GM21576 (cell line): ENCODE measurements at regions not wholly inside any gene's neighbourhood (a gene's known extent, or its start where the extent isn't known, plus 50 kb on each side); places are given as distances from the start of the nearest gene placed in this dataset.
"Not testable (repeated sequence)": the region's sequence is repeated elsewhere in the genome, so short reads cannot be mapped to it uniquely, and the experiment has no call there.

Experiments used
- ATAC-seq: cut with Tn5 transposase; IDR thresholded peaks from one replicate; pipeline ENCODE4 v1.9.1; 2021; ENCODE audit warnings: mild to moderate bottlenecking, moderate library complexity; ENCODE audit not compliant: unreplicated experiment

DNA sequence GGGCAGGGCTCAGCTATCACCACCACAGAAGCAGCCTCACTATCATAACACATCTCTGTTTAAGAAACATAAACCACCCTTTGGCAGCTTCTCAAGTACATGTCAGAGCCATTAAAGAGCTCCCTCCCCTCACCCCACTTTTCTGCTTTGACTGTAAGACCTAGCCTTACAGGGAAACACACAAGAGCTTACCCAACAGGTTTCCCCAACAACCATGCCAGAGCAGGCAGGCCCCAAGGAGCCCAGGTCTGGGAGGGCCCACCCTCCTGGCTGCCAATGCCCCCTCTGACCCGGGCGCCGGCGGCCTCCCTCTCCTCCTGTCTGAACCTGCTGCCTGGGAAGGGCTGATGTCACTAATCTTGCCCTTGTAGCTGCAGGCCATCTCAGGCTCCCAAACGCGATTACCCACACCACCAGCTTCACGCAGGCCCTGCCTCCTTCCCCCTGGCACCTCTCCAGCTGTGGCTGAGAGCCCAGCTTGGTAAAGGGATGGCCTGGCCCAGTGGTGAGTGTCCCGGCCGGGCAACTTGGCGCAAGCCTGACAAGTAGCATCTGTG lies 402.0 kb downstream of the MAFB start:
- no peak for ATAC-seq

DNA sequence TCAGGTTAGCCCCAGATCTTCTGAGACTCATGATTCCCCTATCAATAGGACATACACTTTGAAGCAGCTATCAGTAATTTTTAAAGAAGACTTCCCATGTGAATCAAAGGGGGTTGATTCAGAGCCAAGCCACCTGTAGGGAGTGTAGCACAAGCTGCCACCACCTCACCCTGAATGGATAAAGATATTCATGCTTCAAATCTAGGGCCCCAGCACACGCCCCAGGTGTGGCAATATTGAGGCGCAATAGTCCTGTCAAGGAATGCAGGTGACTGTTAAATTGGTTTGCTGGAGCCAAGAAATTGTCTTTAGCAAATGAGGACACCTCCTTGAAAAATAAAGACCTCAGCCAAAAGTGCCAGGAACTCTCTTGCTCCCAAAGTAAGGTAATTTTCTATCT lies 404.4 kb downstream of the MAFB start:
- no peak for ATAC-seq

- no peak for ATAC-seq
These were observed 405.3 kb downstream of the MAFB start for GRCh38 chr20:40283689-40284088.

DNA sequence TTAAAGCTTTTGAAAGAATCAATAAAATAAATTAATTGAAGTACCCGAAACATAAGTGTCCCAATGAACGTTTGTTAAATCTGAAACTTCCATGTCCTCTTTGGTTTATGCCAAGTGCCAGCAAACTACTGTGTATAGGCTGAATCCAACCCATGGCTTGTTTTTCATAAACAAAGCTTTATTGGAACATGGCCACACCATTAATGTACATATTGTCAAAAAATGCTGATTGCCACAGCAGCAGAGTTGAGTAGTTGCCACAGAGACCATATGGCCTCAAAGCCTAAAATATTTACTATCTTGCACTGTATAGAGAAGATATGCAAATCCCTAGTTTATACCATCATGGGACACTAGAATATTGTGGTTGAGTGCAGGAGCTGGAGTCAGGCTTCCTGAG lies 406.1 kb downstream of the MAFB start:
- no peak for ATAC-seq

GRCh38 chr20:40282541-40282940 lies 406.5 kb downstream of the MAFB start:
- ATAC-seq = no peak

DNA sequence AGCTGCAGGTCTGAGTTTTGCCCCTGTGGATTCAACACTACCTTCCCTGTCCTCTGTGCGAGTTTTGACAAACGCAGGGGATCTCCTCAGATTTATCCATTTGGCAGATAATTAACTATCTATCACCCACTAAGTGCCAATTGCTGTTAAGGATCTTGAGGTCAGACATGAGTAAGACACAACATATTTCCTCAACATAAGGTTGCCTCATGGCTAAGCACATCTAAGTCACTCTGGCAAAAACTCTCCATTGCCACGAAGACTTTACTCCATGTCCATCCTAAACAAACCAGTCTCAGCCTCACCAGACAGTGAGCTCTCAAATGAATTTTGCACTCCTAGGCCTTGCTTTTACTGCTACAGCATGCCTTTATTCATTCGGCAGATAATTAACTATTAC lies 408.4 kb downstream of the MAFB start:
- ATAC-seq = no peak

- ATAC-seq = no peak
These were observed 409.6 kb downstream of the MAFB start for GRCh38 chr20:40279390-40279789.

DNA sequence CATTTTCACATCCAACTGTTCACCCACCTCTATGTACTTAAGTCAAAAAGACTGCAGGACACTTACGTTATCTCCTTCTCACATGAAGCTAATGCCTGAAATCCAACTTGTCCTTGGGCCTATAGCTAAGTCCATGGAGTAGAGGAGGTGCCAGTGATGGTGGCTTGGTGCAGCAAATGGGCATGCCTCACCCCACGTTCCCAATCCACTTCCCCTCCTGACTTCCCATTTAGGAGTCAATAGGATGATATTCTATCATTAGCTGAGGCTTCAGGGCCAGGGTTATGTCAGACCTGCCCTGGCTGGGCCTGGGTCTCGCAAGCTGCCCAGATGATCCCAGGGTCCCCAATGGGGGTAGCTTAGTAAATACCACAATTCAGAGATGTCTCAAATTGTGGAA lies 410.4 kb downstream of the MAFB start:
- ATAC-seq = no peak

GRCh38 chr20:40276301-40276700 lies 412.7 kb downstream of the MAFB start:
- ATAC-seq = no peak

- ATAC-seq = no peak
These were observed 413.3 kb downstream of the MAFB start for GRCh38 chr20:40275738-40276137.

DNA sequence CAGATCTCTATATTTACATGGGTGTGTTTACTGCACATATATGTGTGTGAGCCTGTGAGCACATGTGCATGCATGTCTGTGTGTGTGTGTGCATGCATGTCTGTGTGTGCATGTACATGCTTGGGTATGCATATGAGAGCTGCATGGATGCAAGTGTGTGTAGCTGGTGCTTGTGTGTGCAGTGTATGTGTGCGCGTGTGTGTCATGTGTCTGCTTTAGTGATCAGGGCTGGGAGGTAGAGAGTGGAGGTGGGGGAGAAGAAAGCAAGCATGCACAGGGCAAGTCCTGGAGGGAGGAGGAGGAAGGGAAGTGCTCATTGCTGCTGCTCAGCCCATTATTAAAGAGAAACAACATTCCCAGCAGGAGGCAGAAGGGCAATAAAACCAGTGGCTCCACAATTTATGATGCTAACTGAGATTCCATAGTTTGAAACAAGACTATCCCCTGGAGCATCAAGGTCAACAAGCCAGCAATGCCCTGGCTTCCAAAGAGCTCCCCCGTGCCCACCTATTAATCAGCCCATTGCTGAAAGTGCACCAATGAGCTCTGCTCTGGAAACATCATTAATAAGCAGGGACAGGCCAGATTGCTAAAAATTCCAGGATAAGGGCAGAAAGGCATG lies 414.0 kb downstream of the MAFB start:
- no peak for ATAC-seq

DNA sequence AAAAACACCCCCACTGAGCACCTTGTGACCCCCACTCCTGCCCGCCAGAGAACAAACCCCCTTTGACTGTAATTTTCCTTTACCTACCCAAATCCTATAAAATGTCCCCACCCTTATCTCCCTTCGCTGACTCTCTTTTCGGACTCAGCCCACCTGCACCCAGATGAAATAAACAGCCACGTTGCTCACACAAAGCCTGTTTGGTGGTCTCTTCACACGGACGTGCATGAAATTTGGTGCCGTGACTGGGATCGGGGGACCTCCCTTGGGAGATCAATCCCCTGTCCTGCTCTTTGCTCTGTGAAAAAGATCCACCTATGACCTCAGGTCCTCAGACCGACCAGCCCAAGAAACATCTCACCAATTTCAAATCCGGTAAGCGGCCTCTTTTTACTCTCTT lies 419.8 kb downstream of the MAFB start:
- not testable (repeated sequence) for ATAC-seq

DNA sequence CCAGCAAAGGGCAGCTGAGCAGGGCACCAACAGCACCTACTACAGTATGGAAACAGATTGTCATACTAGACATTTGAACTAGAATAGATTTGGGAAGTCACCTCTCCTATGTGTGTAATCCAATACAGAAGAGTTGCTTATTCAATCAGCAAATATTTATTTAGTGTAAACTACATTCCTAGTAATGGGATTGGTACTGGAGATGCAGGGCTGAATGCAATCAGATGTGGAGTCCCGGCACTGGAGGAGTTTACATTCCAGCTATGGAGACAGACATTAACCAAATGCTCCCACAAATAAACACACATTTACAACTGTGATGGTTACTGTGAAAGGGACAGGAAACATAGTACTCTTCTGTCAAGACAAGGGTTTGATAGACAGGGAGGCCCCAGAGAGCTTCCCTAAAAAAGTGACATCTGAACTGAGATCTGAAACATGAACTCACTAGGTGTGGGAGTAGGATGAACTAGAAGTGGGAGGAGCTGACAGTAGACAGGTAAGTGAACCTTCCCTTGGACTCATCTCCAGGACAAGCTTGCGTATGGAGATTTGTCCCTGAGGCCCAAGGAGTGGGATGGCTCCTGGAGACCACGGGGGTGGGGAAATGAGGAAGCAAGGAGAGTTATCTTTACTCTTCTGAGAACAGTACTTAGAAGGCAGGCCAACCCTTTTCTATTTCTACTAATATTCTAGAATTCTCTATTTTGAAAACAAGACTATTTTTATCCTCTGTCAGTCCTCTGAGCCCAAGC lies 420.5 kb downstream of the MAFB start:
- ATAC-seq = no peak

DNA sequence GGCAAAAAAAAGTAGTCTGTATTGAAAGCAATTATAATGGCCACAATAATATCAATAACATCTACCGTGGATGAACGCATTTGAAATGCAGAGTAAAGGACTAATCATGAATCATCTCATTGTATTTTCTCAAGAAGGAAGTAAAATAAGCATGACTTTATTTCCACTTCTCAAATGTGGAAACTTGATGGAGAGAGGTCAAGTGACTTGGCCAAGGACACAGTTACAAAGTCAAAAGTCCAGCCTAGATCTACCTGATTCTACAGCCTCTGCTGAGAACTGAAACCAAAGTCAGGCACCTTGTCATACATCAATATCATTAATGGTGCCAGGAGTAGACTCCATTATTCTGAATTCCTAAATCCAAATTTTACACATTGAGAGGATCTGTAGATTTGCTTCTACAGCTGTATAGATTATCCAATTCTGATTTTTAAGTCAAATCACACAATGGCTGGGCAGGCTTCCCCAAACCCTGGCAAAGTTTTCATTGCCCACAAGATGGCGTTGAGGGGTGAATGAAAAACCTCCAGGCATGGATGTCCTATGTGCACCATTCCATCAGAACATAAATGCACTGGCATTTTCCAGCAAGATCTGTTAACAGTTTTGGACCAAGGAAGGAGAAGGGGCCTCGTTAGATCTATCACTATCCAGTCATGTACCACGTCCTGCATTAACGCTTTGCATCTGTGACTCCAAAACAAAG lies 423.1 kb downstream of the MAFB start:
- ATAC-seq = no peak

GRCh38 chr20:40262219-40262618 lies 426.8 kb downstream of the MAFB start:
- ATAC-seq = no peak

DNA sequence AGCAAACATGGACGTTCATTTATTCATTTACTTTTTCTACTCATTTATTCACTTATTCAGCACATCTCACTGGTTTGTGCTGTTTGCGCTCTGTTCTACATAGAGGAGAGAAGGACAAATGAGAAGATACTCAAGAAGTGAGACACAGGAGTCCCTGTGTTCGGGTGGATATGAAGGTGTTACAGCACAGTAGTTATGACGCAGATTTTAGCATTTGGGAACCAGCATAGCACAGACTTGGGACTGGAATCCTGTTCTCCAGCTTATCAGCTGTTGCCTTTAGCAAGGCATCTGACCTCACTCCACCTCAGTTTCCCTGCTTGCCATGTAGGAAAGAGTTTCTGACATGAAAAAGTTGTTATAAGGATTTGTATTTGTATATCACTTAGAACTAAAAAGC lies 430.1 kb downstream of the MAFB start:
- no peak for ATAC-seq

GRCh38 chr20:40257763-40258162 lies 431.3 kb downstream of the MAFB start:
- no peak for ATAC-seq

DNA sequence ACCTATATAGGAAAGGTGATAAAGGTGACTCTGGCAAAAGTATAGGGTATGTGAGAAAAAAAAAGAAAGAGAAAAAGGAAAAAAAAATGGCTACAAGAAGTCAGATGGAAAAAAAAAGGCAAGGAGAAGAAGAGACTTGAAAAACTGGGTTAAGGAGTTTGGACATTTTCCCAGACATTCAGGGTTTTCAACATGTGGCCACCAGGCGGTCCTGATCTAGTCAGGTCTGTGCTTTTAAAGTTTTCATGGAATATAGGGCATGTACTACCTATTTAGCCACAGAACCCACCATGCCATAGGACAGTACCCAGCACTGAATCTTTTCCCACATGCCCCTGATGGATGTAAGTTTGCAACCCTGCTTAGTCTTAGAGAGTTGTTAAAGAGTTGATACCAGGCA lies 433.7 kb downstream of the MAFB start:
- no peak for ATAC-seq

DNA sequence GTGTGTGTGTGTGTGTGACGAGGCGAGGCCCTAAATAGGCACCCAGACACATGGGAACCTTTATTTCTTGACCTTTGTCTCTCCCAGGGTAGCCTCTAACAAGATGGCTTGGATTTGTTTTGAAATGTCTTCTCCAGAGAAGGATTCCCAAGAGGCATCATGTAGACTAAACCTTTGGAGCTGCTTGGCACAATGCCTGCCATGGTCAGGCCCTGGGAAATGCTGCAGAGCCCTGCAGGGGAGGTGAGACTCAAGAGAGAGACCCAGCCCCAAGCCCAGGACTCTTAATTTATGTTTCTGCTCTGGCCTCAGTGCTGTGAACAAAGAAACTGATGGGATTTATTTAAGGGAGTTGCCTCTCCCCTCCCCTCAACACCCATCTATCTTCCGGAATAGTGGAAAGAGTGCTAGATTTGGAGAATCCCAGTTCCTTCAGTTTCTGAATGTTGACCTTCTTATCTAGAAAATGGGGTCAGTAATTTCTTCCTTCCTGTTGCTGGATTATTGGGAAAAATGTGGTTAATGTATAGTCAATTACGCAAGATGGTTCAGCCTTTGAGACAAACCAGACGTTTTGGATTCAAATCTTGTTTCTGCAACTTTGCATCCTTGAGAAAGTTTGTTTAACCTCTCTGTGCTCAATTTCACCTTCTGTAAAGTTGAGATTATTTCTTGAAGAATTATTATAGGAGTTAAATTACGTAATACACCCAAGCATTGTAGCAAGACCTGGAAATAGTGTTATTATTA lies 434.8 kb downstream of the MAFB start:
- ATAC-seq = no peak

- ATAC-seq = no peak
These were observed 437.6 kb downstream of the MAFB start for GRCh38 chr20:40251284-40251932.

- ATAC-seq = no peak
These were observed 439.2 kb downstream of the MAFB start for GRCh38 chr20:40249805-40250204.
